ENCODE measurements at regions not wholly inside any gene's neighbourhood (a gene's known extent, or its start where the extent isn't known, plus 50 kb on each side); places are given as distances from the start of the nearest gene placed in this dataset.

GRCh38 chr12:25894759-25895158 lies 63.7 kb upstream of the RASSF8 start:
- TF ChIP-seq CTCF (conservative IDR thresholded peaks at IDR 0.05; ENCODE audit: low read length) (no peak), EZH2phosphoT487 (IDR thresholded peaks at IDR 0.05; ENCODE audit: borderline replicate concordance, low read depth, low read length) (no peak)
